ENCODE measurements at regions not wholly inside any gene's neighbourhood (a gene's known extent, or its start where the extent isn't known, plus 50 kb on each side); places are given as distances from the start of the nearest gene placed in this dataset.

GRCh38 chr13:76459863-76460262 is 426.3 kb downstream of the KCTD12 start:
- no peak for DNase-seq (ENCODE audit: extremely low read depth, insufficient read length)
- Histone ChIP-seq H3K27me3 (replicated peaks; ENCODE audit: control insufficient read depth, insufficient read depth, low read length) (no peaks in the 10 kb centered on the region), H3K36me3 (ENCODE audit: control insufficient read depth, insufficient read depth, low read length) (no peaks in the 10 kb centered on the region), H3K4me3 (replicated peaks; ENCODE audit: low read depth, low read length) (no peak overlapping the region)
- no peak for TF ChIP-seq CTCF (IDR thresholded peaks at IDR 0.05; ENCODE audit: insufficient read depth, low read length, poor library complexity, severe bottlenecking)

- Histone ChIP-seq H3K36me3 (ENCODE audit: control insufficient read depth, insufficient read depth, low read length) (no peaks in the 10 kb centered on the region), H3K4me3 (replicated peaks; ENCODE audit: low read depth, low read length) (no peak overlapping the region), H3K27me3 (replicated peaks; ENCODE audit: control insufficient read depth, insufficient read depth, low read length) (no peaks in the 10 kb centered on the region)
- no peak for TF ChIP-seq CTCF (IDR thresholded peaks at IDR 0.05; ENCODE audit: insufficient read depth, low read length, poor library complexity, severe bottlenecking)
- no peak for DNase-seq (ENCODE audit: extremely low read depth, insufficient read length)
These were observed 430.2 kb downstream of the KCTD12 start for GRCh38 chr13:76455960-76456359.

- Histone ChIP-seq H3K4me3 (replicated peaks; ENCODE audit: low read depth, low read length) (no peak overlapping the region), H3K27me3 (replicated peaks; ENCODE audit: control insufficient read depth, insufficient read depth, low read length) (no peaks in the 10 kb centered on the region), H3K36me3 (ENCODE audit: control insufficient read depth, insufficient read depth, low read length) (no peaks in the 10 kb centered on the region)
- DNase-seq (ENCODE audit: extremely low read depth, insufficient read length): no peak
- no peak for TF ChIP-seq CTCF (IDR thresholded peaks at IDR 0.05; ENCODE audit: insufficient read depth, low read length, poor library complexity, severe bottlenecking)
These were observed 431.2 kb downstream of the KCTD12 start for GRCh38 chr13:76454991-76455390.

- no peak overlapping the region for H3K4me3 ChIP-seq (replicated peaks; ENCODE audit: low read depth, low read length)
- no peaks in the 10 kb centered on the region for H3K27me3 ChIP-seq (replicated peaks; ENCODE audit: control insufficient read depth, insufficient read depth, low read length)
- H3K36me3 ChIP-seq (ENCODE audit: control insufficient read depth, insufficient read depth, low read length): no peaks in the 10 kb centered on the region
- no peak for TF ChIP-seq CTCF (IDR thresholded peaks at IDR 0.05; ENCODE audit: insufficient read depth, low read length, poor library complexity, severe bottlenecking)
- no peak for DNase-seq (ENCODE audit: extremely low read depth, insufficient read length)
These were observed 436.5 kb downstream of the KCTD12 start for GRCh38 chr13:76449716-76450115.

GRCh38 chr13:76446191-76446590 is 440.0 kb downstream of the KCTD12 start:
- Histone ChIP-seq H3K4me3 (replicated peaks; ENCODE audit: low read depth, low read length) (no peak overlapping the region), H3K27me3 (replicated peaks; ENCODE audit: control insufficient read depth, insufficient read depth, low read length) (no peaks in the 10 kb centered on the region), H3K36me3 (ENCODE audit: control insufficient read depth, insufficient read depth, low read length) (no peaks in the 10 kb centered on the region)
- TF ChIP-seq CTCF (IDR thresholded peaks at IDR 0.05; ENCODE audit: insufficient read depth, low read length, poor library complexity, severe bottlenecking): no peak
- no peak for DNase-seq (ENCODE audit: extremely low read depth, insufficient read length)

GRCh38 chr13:76440568-76440967 is 445.6 kb downstream of the KCTD12 start:
- no peak for TF ChIP-seq CTCF (IDR thresholded peaks at IDR 0.05; ENCODE audit: insufficient read depth, low read length, poor library complexity, severe bottlenecking)
- DNase-seq (ENCODE audit: extremely low read depth, insufficient read length): peak; percentile 20
- no peaks in the 10 kb centered on the region for H3K27me3 ChIP-seq (replicated peaks; ENCODE audit: control insufficient read depth, insufficient read depth, low read length)
- no peaks in the 10 kb centered on the region for H3K36me3 ChIP-seq (ENCODE audit: control insufficient read depth, insufficient read depth, low read length)
- H3K4me3 ChIP-seq (replicated peaks; ENCODE audit: low read depth, low read length): no peak overlapping the region

Data from GM06990 (cell line).